DOHH2 (cell line): ENCODE measurements at regions not wholly inside any gene's neighbourhood (a gene's known extent, or its start where the extent isn't known, plus 50 kb on each side); places are given as distances from the start of the nearest gene placed in this dataset.

Source experiments
- H3F3A ChIP-seq: fragments of 200-600 bp; sonication (generic), shearing (Covaris generic); 2 replicates; pipeline ENCODE4 v1.6.0; 2016; ENCODE audit warnings: antibody characterized with exemption, mild to moderate bottlenecking; ENCODE audit not compliant: control insufficient read depth, insufficient read depth
- H3K27ac ChIP-seq: fragments of 200-600 bp; sonication (generic); 2 replicates; pipeline ENCODE4 v1.5.1; 2014; ENCODE audit warnings: low read depth, mild to moderate bottlenecking, low read length, moderate library complexity
- H3K27me3 ChIP-seq: fragments of 200-600 bp; sonication (generic); 2 replicates; pipeline ENCODE4 v1.6.1; 2014; ENCODE audit warnings: mild to moderate bottlenecking, low read length, mixed read lengths; ENCODE audit not compliant: control insufficient read depth
- H3K36me3 ChIP-seq: fragments of 200-600 bp; sonication (generic); 2 replicates; pipeline ENCODE4 v1.6.1; 2014; ENCODE audit warnings: mild to moderate bottlenecking, low read length, moderate library complexity, mixed read lengths; ENCODE audit not compliant: control insufficient read depth
- H3K4me1 ChIP-seq: fragments of 200-600 bp; sonication (generic); 2 replicates; pipeline ENCODE4 v1.6.1; 2014; ENCODE audit warnings: mild to moderate bottlenecking, low read length, mixed read lengths; ENCODE audit not compliant: control insufficient read depth
- H3K4me2 ChIP-seq: fragments of 200-600 bp; sonication (generic); 2 replicates; pipeline ENCODE4 v1.6.0; 2014; ENCODE audit warnings: mild to moderate bottlenecking, low read length, moderate library complexity
- H3K4me3 ChIP-seq: fragments of 200-600 bp; sonication (generic); 2 replicates; pipeline ENCODE4 v1.5.1; 2014; ENCODE audit warnings: mild to moderate bottlenecking, low read length, mixed read lengths
- H3K79me2 ChIP-seq: fragments of 200-600 bp; sonication (generic); 2 replicates; pipeline ENCODE4 v1.6.1; 2014; ENCODE audit warnings: mild to moderate bottlenecking, low read length, mixed read lengths; ENCODE audit not compliant: control insufficient read depth
- H3K9me2 ChIP-seq: fragments of 200-600 bp; sonication (generic); replicated peaks from 2 replicates; pipeline ENCODE4 v1.6.1; 2014; ENCODE audit warnings: mild to moderate bottlenecking, low read length, mixed read lengths; ENCODE audit not compliant: control insufficient read depth
- H3K9me3 ChIP-seq: fragments of 200-600 bp; sonication (generic); 2 replicates; pipeline ENCODE4 v1.6.1; 2014; ENCODE audit warnings: antibody characterized with exemption, low read length, mixed read lengths; ENCODE audit not compliant: control insufficient read depth, insufficient read depth
- H4K20me1 ChIP-seq: fragments of 200-600 bp; sonication (generic); 2 replicates; pipeline ENCODE4 v1.6.0; 2014; ENCODE audit warnings: low read depth, mild to moderate bottlenecking, antibody characterized with exemption, low read length, moderate library complexity; ENCODE audit not compliant: control insufficient read depth, insufficient read depth
- EZH2phosphoT487 ChIP-seq: fragments of 200-600 bp; sonication (generic); IDR thresholded peaks from 2 replicates; pipeline ENCODE4 v1.6.1; 2017; ENCODE audit warnings: borderline replicate concordance, mild to moderate bottlenecking, antibody characterized with exemption, low read length, moderate library complexity, mixed read lengths
- TF ChIP-seq, protein P1 (sequence below): fragments of 200-600 bp; sonication (generic); IDR thresholded peaks from one replicate; pipeline ENCODE4 v1.5.1; 2014; ENCODE audit warnings: antibody characterized with exemption, mild to moderate bottlenecking, low read depth, low read length; ENCODE audit not compliant: poor library complexity, severe bottlenecking

DNA sequence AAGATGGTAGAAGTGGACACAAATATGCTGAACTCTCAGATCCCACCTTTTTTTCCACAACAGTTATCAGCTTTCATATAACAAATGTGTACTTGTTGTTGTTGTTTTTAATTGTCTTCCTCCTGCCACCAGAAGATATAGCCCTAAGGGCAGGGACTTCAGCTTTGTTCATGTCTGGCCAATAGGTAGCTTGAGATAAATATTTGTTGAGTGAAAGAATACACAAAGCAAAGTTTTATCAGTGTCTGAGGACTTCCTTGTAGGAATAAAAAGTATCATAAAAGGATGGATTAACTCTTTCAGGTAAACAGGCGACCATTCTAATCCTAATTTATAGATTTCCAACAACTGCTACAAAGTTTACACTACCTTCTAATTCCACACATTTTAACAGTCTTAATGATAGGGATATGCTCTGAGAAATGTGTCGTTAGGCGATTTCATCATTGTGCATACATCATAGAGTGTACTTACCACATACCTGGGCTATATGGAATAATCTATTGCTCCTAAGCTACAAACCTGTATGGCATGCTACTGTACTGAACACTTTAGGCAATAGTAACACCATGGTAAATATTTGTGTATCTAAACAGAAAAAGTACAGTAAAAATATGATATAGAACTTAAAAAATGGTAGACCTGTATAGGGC is 186.1 kb downstream of the ATOH1 start:
- H3K4me3 ChIP-seq = no peak overlapping the region
- H3K9me3 ChIP-seq = no peaks in the 10 kb centered on the region
- H3K36me3 ChIP-seq = no peaks in the 10 kb centered on the region
- H4K20me1 ChIP-seq = no peaks in the 10 kb centered on the region
- H3K79me2 ChIP-seq = no peaks in the 10 kb centered on the region
- no peaks in the 10 kb centered on the region for H3K4me1 ChIP-seq
- no peaks in the 10 kb centered on the region for H3K9me2 ChIP-seq
- TF ChIP-seq, protein P1, sequence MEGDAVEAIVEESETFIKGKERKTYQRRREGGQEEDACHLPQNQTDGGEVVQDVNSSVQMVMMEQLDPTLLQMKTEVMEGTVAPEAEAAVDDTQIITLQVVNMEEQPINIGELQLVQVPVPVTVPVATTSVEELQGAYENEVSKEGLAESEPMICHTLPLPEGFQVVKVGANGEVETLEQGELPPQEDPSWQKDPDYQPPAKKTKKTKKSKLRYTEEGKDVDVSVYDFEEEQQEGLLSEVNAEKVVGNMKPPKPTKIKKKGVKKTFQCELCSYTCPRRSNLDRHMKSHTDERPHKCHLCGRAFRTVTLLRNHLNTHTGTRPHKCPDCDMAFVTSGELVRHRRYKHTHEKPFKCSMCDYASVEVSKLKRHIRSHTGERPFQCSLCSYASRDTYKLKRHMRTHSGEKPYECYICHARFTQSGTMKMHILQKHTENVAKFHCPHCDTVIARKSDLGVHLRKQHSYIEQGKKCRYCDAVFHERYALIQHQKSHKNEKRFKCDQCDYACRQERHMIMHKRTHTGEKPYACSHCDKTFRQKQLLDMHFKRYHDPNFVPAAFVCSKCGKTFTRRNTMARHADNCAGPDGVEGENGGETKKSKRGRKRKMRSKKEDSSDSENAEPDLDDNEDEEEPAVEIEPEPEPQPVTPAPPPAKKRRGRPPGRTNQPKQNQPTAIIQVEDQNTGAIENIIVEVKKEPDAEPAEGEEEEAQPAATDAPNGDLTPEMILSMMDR = no peak
- no peaks in the 10 kb centered on the region for H3K27me3 ChIP-seq
- H3F3A ChIP-seq = no peaks in the 10 kb centered on the region
- no peak overlapping the region for H3K4me2 ChIP-seq
- H3K27ac ChIP-seq = no peak overlapping the region

DNA sequence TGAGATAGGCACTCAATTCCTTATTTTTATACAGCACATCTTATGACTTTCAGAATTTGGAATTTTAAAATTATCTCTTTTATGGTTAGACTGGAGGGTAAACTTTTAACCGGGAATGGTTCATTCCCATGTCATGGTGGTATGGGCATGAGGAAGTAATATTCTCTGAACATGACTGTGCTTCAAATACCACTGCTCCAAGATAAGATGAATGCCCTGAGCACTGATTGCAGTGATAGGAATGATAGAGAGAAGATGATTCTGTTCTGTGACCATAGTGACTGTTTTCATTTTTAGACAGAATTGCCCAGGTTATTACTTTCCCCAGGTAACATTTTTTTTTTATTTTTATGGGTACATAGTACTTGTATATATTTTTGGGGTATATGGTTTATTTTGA is 187.4 kb downstream of the ATOH1 start:
- Histone ChIP-seq H4K20me1 (no peaks in the 10 kb centered on the region), H3K4me3 (no peak overlapping the region), H3K27ac (no peak overlapping the region), H3K79me2 (no peaks in the 10 kb centered on the region), H3K4me1 (no peaks in the 10 kb centered on the region), H3K27me3 (no peaks in the 10 kb centered on the region), H3F3A (no peaks in the 10 kb centered on the region), H3K9me3 (no peaks in the 10 kb centered on the region), H3K4me2 (no peak overlapping the region), H3K9me2 (no peaks in the 10 kb centered on the region), H3K36me3 (no peaks in the 10 kb centered on the region)
- TF ChIP-seq, protein P1 = no peak
- TF ChIP-seq EZH2phosphoT487 = no peak

DNA sequence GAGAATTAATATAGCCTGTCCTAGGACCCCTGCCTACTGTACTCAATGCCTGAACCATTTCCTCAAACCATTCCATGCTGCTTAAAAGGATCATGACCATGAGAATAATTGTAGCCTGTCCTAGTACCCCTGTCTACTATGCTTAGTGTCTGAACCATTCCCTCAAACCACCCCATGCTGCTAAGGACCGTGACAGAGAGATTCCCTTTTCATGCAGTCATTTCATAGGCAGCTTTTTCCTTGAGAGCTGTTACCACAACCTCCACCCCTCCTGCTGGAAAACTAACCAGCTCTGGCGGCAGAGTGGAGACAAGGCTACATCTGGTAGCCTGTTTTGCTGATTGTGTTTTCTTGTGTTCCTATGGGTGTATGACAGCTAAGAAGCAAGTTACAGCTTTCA is 174.9 kb upstream of the SMARCAD1 start:
- Histone ChIP-seq H3K27me3 (no peaks in the 10 kb centered on the region), H3F3A (no peaks in the 10 kb centered on the region), H3K4me2 (no peak overlapping the region), H3K4me1 (no peaks in the 10 kb centered on the region), H3K4me3 (no peak overlapping the region), H3K79me2 (no peaks in the 10 kb centered on the region), H4K20me1 (no peaks in the 10 kb centered on the region), H3K27ac (no peak overlapping the region), H3K9me3 (no peaks in the 10 kb centered on the region), H3K36me3 (no peaks in the 10 kb centered on the region), H3K9me2 (no peaks in the 10 kb centered on the region)
- TF ChIP-seq, protein P1 = no peak
- TF ChIP-seq EZH2phosphoT487 = no peak
